Right cardiac atrium (tissue), 5 donors: ENCODE measurements at regions not wholly inside any gene's neighbourhood (a gene's known extent, or its start where the extent isn't known, plus 50 kb on each side); places are given as distances from the start of the nearest gene placed in this dataset.

Source experiments
- ATAC-seq, 2 donors: fragments of 200-7000 bp; cut with Tn5 transposase; one replicate each; pipeline versions ENCODE4 v1.8.0 to v1.9.1; 2020; ENCODE audit warnings: moderate library complexity in 2 of 2, mild to moderate bottlenecking in 1 of 2
- DNase-seq, 3 donors: peaks; one replicate each; pipeline ENCODE4 v3.0.0-alpha.2; 2020
- H3K27ac ChIP-seq: one replicate; pipeline ENCODE4 v1.5.1; 2013; ENCODE audit warnings: mild to moderate bottlenecking, low read length, control low read depth, moderate library complexity
- H3K27me3 ChIP-seq: one replicate; pipeline ENCODE4 v1.6.1; 2013; ENCODE audit not compliant: control insufficient read depth, insufficient read depth
- H3K4me1 ChIP-seq: one replicate; pipeline ENCODE4 v1.6.1; 2013; ENCODE audit warnings: low read length; ENCODE audit not compliant: control insufficient read depth, insufficient read depth
- H3K4me3 ChIP-seq: one replicate; pipeline ENCODE4 v1.5.1; 2013; ENCODE audit warnings: low read length, control low read depth
- H3K9me3 ChIP-seq: one replicate; pipeline ENCODE4 v1.6.1; 2013; ENCODE audit warnings: low read length; ENCODE audit not compliant: control insufficient read depth
- WGBS: extraction: QIAGEN DNeasy Blood & Tissue Kit; methylation state at CpG from one replicate; pipeline ENCODE4 v1.1.7; 2013; 5-methylcytosine and 5-hydroxymethylcytosine counted together
- intact Hi-C, 4 donors: fragments of 100-400 bp; cut with DNase I; formaldehyde crosslinking; loops; one replicate each; pipeline versions ENCODE4 v1.11.0 to v1.14.0; 2022 to 2023
- donor health status: healthy with polysubstance abuse.
- donor health status: DM: no; HTN: yes; CAD: no.
- donor health status: DM: no; HTN: no; CAD: no.
- donor health status: DM: no; HTN: yes; CAD: no; lungs with severe emphysema.
- donor health status: DM: yes; HTN: yes; CAD: no.

GRCh38 chr12:74816398-74817175, 279.0 kb downstream of the ATXN7L3B start:
- ATAC-seq (no peak), DNase-seq (no peak)
- WGBS, result 86% methylated on average over 10 of the region's 10 CpGs

GRCh38 chr12:74817499-74817898, 279.9 kb downstream of the ATXN7L3B start:
- H3K4me3 ChIP-seq, result no peak overlapping the region
- intact Hi-C loops, result no loop called here
- no peaks in the 10 kb centered on the region for H3K27me3 ChIP-seq
- H3K9me3 ChIP-seq, result no peaks in the 10 kb centered on the region
- 93% methylated on average over 3 of the region's 3 CpGs for WGBS
- no peaks in the 10 kb centered on the region for H3K4me1 ChIP-seq
- no peak overlapping the region for H3K27ac ChIP-seq
- DNase-seq (no peak), ATAC-seq (no peak)

More at GRCh38 chr12:74816398-74817175, 279.0 kb downstream of the ATXN7L3B start:
- H3K27me3 ChIP-seq, result no peaks in the 10 kb centered on the region
- intact Hi-C loops, result no loop called here
- no peaks in the 10 kb centered on the region for H3K4me1 ChIP-seq
- no peak overlapping the region for H3K4me3 ChIP-seq
- no peaks in the 10 kb centered on the region for H3K9me3 ChIP-seq
- no peak overlapping the region for H3K27ac ChIP-seq

GRCh38 chr12:74818412-74818811, 280.8 kb downstream of the ATXN7L3B start:
- DNase-seq (no peak), ATAC-seq (no peak)
- H3K27me3 ChIP-seq, result no peaks in the 10 kb centered on the region
- no peaks in the 10 kb centered on the region for H3K4me1 ChIP-seq
- 75% methylated on average over 2 of the region's 2 CpGs for WGBS
- intact Hi-C loops, result no loop called here
- H3K9me3 ChIP-seq, result no peaks in the 10 kb centered on the region
- H3K27ac ChIP-seq, result no peak overlapping the region
- H3K4me3 ChIP-seq, result no peak overlapping the region

GRCh38 chr12:74820324-74820723, 282.7 kb downstream of the ATXN7L3B start:
- Histone ChIP-seq H3K27me3 (no peaks in the 10 kb centered on the region), H3K27ac (no peak overlapping the region), H3K9me3 (no peaks in the 10 kb centered on the region), H3K4me3 (no peak overlapping the region), H3K4me1 (no peaks in the 10 kb centered on the region)
- no peak for DNase-seq
- 49% methylated on average over 1 of the region's 1 CpG for WGBS
- ATAC-seq, result no peak
- intact Hi-C loops, result no loop called here

GRCh38 chr12:74836567-74836966, 298.9 kb downstream of the ATXN7L3B start:
- Histone ChIP-seq H3K4me3 (no peak overlapping the region), H3K27ac (no peak overlapping the region), H3K27me3 (no peaks in the 10 kb centered on the region), H3K4me1 (no peaks in the 10 kb centered on the region), H3K9me3 (no peaks in the 10 kb centered on the region)
- WGBS, result 41% methylated on average over 2 of the region's 2 CpGs
- ATAC-seq (no peak), DNase-seq (no peak)
- intact Hi-C loops, result no loop called here

- Histone ChIP-seq H3K4me3 (no peak overlapping the region), H3K27ac (no peak overlapping the region), H3K9me3 (no peaks in the 10 kb centered on the region), H3K27me3 (no peaks in the 10 kb centered on the region), H3K4me1 (no peaks in the 10 kb centered on the region)
- ATAC-seq, result no peak
- no peak for DNase-seq
- intact Hi-C loops, result no loop called here
- 68% methylated on average over 2 of the region's 2 CpGs for WGBS
Observed at GRCh38 chr12:74846116-74846515, 308.5 kb downstream of the ATXN7L3B start.

- no peaks in the 10 kb centered on the region for H3K27me3 ChIP-seq
- intact Hi-C loops, result no loop called here
- H3K4me3 ChIP-seq, result no peak overlapping the region
- H3K9me3 ChIP-seq, result no peaks in the 10 kb centered on the region
- H3K27ac ChIP-seq, result no peak overlapping the region
- ATAC-seq (no peak), DNase-seq (no peak)
- H3K4me1 ChIP-seq, result no peaks in the 10 kb centered on the region
- 66% methylated on average over 5 of the region's 5 CpGs for WGBS
Observed at GRCh38 chr12:74847169-74847568, 309.5 kb downstream of the ATXN7L3B start.

GRCh38 chr12:74848006-74848405, 310.4 kb downstream of the ATXN7L3B start:
- 50% methylated on average over 2 of the region's 2 CpGs for WGBS
- no peak for DNase-seq
- no peaks in the 10 kb centered on the region for H3K9me3 ChIP-seq
- no peak for ATAC-seq
- intact Hi-C loops, result no loop called here
- no peak overlapping the region for H3K27ac ChIP-seq
- H3K4me3 ChIP-seq, result no peak overlapping the region
- H3K4me1 ChIP-seq, result no peaks in the 10 kb centered on the region
- no peaks in the 10 kb centered on the region for H3K27me3 ChIP-seq

- Histone ChIP-seq H3K27me3 (no peaks in the 10 kb centered on the region), H3K27ac (no peak overlapping the region), H3K9me3 (no peaks in the 10 kb centered on the region), H3K4me1 (no peaks in the 10 kb centered on the region), H3K4me3 (no peak overlapping the region)
- intact Hi-C loops, result no loop called here
- no peak for ATAC-seq
- no peak for DNase-seq
- WGBS, result 43% methylated on average over 1 of the region's 1 CpG
Observed at GRCh38 chr12:74849801-74850200, 312.2 kb downstream of the ATXN7L3B start.

GRCh38 chr12:74871817-74872216, 334.2 kb downstream of the ATXN7L3B start:
- no peak overlapping the region for H3K4me3 ChIP-seq
- intact Hi-C loops, result no loop called here
- no peaks in the 10 kb centered on the region for H3K9me3 ChIP-seq
- H3K4me1 ChIP-seq, result no peaks in the 10 kb centered on the region
- no peaks in the 10 kb centered on the region for H3K27me3 ChIP-seq
- no peak for DNase-seq
- ATAC-seq, result no peak
- no peak overlapping the region for H3K27ac ChIP-seq

- H3K4me1 ChIP-seq, result peaks cover 2% of the 10 kb centered on the region
- intact Hi-C loops, result no loop called here
- H3K27ac ChIP-seq, result no peak overlapping the region
- H3K27me3 ChIP-seq, result no peaks in the 10 kb centered on the region
- no peak for DNase-seq
- 96% methylated on average over 2 of the region's 2 CpGs for WGBS
- no peaks in the 10 kb centered on the region for H3K9me3 ChIP-seq
- no peak for ATAC-seq
- H3K4me3 ChIP-seq, result no peak overlapping the region
Observed at GRCh38 chr12:74885775-74886174, 323.9 kb downstream of the KCNC2 start.

- intact Hi-C loops, result no loop called here
- Histone ChIP-seq H3K4me3 (no peak overlapping the region), H3K27me3 (no peaks in the 10 kb centered on the region), H3K27ac (no peak overlapping the region), H3K9me3 (no peaks in the 10 kb centered on the region), H3K4me1 (peaks cover 2% of the 10 kb centered on the region)
- 70% methylated on average over 2 of the region's 2 CpGs for WGBS
- ATAC-seq (no peak), DNase-seq (no peak)
Observed at GRCh38 chr12:74889073-74889472, 320.6 kb downstream of the KCNC2 start.
